H4 (cell line): ENCODE measurements at regions not wholly inside any gene's neighbourhood (a gene's known extent, or its start where the extent isn't known, plus 50 kb on each side); places are given as distances from the start of the nearest gene placed in this dataset.
A peak's percentile ranks its signal among the peaks of the same experiment; 100 is the strongest.
"Not testable (repeated sequence)": the region's sequence is repeated elsewhere in the genome, so short reads cannot be mapped to it uniquely, and the experiment has no call there.

Experiments
- DNase-seq: peaks from one replicate; pipeline ENCODE4 v3.0.0-alpha.2; 2015; ENCODE audit warnings: low spot score

GRCh38 chr6:147972448-147972847 is 370.2 kb upstream of the SASH1 start:
- DNase-seq = no peak

GRCh38 chr6:147973806-147974205 is 368.8 kb upstream of the SASH1 start:
- no peak for DNase-seq

- DNase-seq = no peak
Measured at GRCh38 chr6:147974376-147974775, 368.3 kb upstream of the SASH1 start.

- DNase-seq = no peak
Measured at GRCh38 chr6:147977851-147978465, 364.7 kb upstream of the SASH1 start.

GRCh38 chr6:147979966-147980365 is 362.7 kb upstream of the SASH1 start:
- DNase-seq = no peak

- no peak for DNase-seq
Measured at GRCh38 chr6:147983581-147984366, 358.9 kb upstream of the SASH1 start.

GRCh38 chr6:147986846-147987245 is 355.8 kb upstream of the SASH1 start:
- no peak for DNase-seq

- DNase-seq = no peak
Measured at GRCh38 chr6:147990159-147990558, 352.5 kb upstream of the SASH1 start.

- DNase-seq = no peak
Measured at GRCh38 chr6:147991961-147992360, 350.7 kb upstream of the SASH1 start.

GRCh38 chr6:147999001-147999540 is 343.6 kb upstream of the SASH1 start:
- DNase-seq = no peak

GRCh38 chr6:148001844-148002642 is 340.6 kb upstream of the SASH1 start:
- no peak for DNase-seq

GRCh38 chr6:148004651-148005050 is 338.0 kb upstream of the SASH1 start:
- DNase-seq = no peak

- no peak for DNase-seq
Measured at GRCh38 chr6:148005806-148006205, 336.8 kb upstream of the SASH1 start.

GRCh38 chr6:148010516-148010915 is 332.1 kb upstream of the SASH1 start:
- DNase-seq = not testable (repeated sequence)

- DNase-seq = no peak
Measured at GRCh38 chr6:148016013-148016412, 326.6 kb upstream of the SASH1 start.

GRCh38 chr6:148021165-148021564 is 321.5 kb upstream of the SASH1 start:
- no peak for DNase-seq

GRCh38 chr6:148021699-148022098 is 320.9 kb upstream of the SASH1 start:
- peak; percentile 11 for DNase-seq

- not testable (repeated sequence) for DNase-seq
Measured at GRCh38 chr6:148022279-148022678, 320.4 kb upstream of the SASH1 start.

GRCh38 chr6:148027201-148027600 is 315.4 kb upstream of the SASH1 start:
- DNase-seq = no peak

- DNase-seq = no peak
Measured at GRCh38 chr6:148035806-148036390, 306.7 kb upstream of the SASH1 start.

- no peak for DNase-seq
Measured at GRCh38 chr6:148037496-148037895, 305.1 kb upstream of the SASH1 start.

- no peak for DNase-seq
Measured at GRCh38 chr6:148041546-148041945, 301.1 kb upstream of the SASH1 start.
